Activated CD4-positive, alpha-beta memory T cell treated with anti-CD3 and anti-CD28 coated beads for 36 hours (primary cell): ENCODE measurements at regions not wholly inside any gene's neighbourhood (a gene's known extent, or its start where the extent isn't known, plus 50 kb on each side); places are given as distances from the start of the nearest gene placed in this dataset.
"Not testable (repeated sequence)": the region's sequence is repeated elsewhere in the genome, so short reads cannot be mapped to it uniquely, and the experiment has no call there.

ENCODE experiments used
- CTCF ChIA-PET: fragments of 350-600 bp; sonication (Branson Sonifier 250); formaldehyde crosslinking; loops from one replicate; lab custom pipeline; 2021; ENCODE audit warnings: antibody characterized with exemption, inconsistent platforms; lab: Charles Lee
- POLR2A ChIA-PET: fragments of 350-600 bp; sonication (Branson Sonifier 250); formaldehyde crosslinking; loops from one replicate; lab custom pipeline; 2021; ENCODE audit warnings: antibody characterized with exemption; lab: Charles Lee
- DNase-seq: peaks from one replicate; pipeline ENCODE4 v3.0.0-alpha.2; 2020
- H3K27ac Mint-ChIP-seq: one replicate; pipeline ENCODE4 v1.8.0; 2021; ENCODE audit warnings: mixed read lengths
- H3K27me3 Mint-ChIP-seq: one replicate; pipeline ENCODE4 v1.8.0; 2021; ENCODE audit warnings: mixed read lengths
- H3K36me3 Mint-ChIP-seq: one replicate; pipeline ENCODE4 v1.8.0; 2021; ENCODE audit warnings: mixed read lengths
- H3K4me1 Mint-ChIP-seq: one replicate; pipeline ENCODE4 v1.8.0; 2021; ENCODE audit warnings: low read depth, mixed read lengths
- H3K4me3 Mint-ChIP-seq: one replicate; pipeline ENCODE4 v1.8.0; 2021; ENCODE audit warnings: mild to moderate bottlenecking, mixed read lengths
- H3K9me3 Mint-ChIP-seq: one replicate; pipeline ENCODE4 v1.8.0; 2021; ENCODE audit warnings: mixed read lengths
- intact Hi-C: fragments of 100-400 bp; cut with micrococcal nuclease; formaldehyde crosslinking; loops from one replicate; pipeline ENCODE4 v1.15.1; 2023

GRCh38 chrX:13198056-13198761 lies 121.6 kb downstream of the ATXN3L start:
- H3K36me3 Mint-ChIP-seq: no peaks in the 10 kb centered on the region
- H3K27me3 Mint-ChIP-seq: no peaks in the 10 kb centered on the region
- H3K27ac Mint-ChIP-seq: no peak overlapping the region
- H3K4me1 Mint-ChIP-seq: peaks cover 3% of the 10 kb centered on the region
- no peak overlapping the region for H3K4me3 Mint-ChIP-seq
- DNase-seq: no peak
- H3K9me3 Mint-ChIP-seq: no peaks in the 10 kb centered on the region
- ChIA-PET POLR2A (no interaction called here), CTCF (no interaction called here)
- intact Hi-C loops: no loop called here

GRCh38 chrX:13196782-13197181 lies 123.1 kb downstream of the ATXN3L start:
- CTCF ChIA-PET: interaction anchor here (0.6 kb wide), 1 partner anchor 28 kb away, joined by 3 read pairs; no protein-coding TSS in a partner anchor
- peaks cover 3% of the 10 kb centered on the region for H3K4me1 Mint-ChIP-seq
- no peaks in the 10 kb centered on the region for H3K27me3 Mint-ChIP-seq
- no peaks in the 10 kb centered on the region for H3K36me3 Mint-ChIP-seq
- intact Hi-C loops: no loop called here
- no peaks in the 10 kb centered on the region for H3K9me3 Mint-ChIP-seq
- no peak overlapping the region for H3K4me3 Mint-ChIP-seq
- POLR2A ChIA-PET: no interaction called here
- no peak for DNase-seq
- no peak overlapping the region for H3K27ac Mint-ChIP-seq

GRCh38 chrX:13195340-13195739 lies 124.5 kb downstream of the ATXN3L start:
- H3K9me3 Mint-ChIP-seq: no peaks in the 10 kb centered on the region
- peaks cover 3% of the 10 kb centered on the region for H3K4me1 Mint-ChIP-seq
- no peak for DNase-seq
- CTCF ChIA-PET: no interaction called here
- POLR2A ChIA-PET: no interaction called here
- H3K27ac Mint-ChIP-seq: no peak overlapping the region
- no peaks in the 10 kb centered on the region for H3K27me3 Mint-ChIP-seq
- H3K4me3 Mint-ChIP-seq: no peak overlapping the region
- no peaks in the 10 kb centered on the region for H3K36me3 Mint-ChIP-seq
- intact Hi-C loops: no loop called here

- intact Hi-C loops: no loop called here
- ChIA-PET POLR2A (no interaction called here), CTCF (no interaction called here)
- Mint-ChIP-seq H3K4me3 (no peak overlapping the region), H3K27me3 (no peaks in the 10 kb centered on the region), H3K36me3 (no peaks in the 10 kb centered on the region), H3K9me3 (no peaks in the 10 kb centered on the region), H3K4me1 (peaks cover 3% of the 10 kb centered on the region), H3K27ac (no peak overlapping the region)
- no peak for DNase-seq
Observed at GRCh38 chrX:13194291-13195103, 125.4 kb downstream of the ATXN3L start.

- no peaks in the 10 kb centered on the region for H3K36me3 Mint-ChIP-seq
- H3K4me3 Mint-ChIP-seq: no peak overlapping the region
- ChIA-PET CTCF (no interaction called here), POLR2A (no interaction called here)
- intact Hi-C loops: no loop called here
- no peaks in the 10 kb centered on the region for H3K27me3 Mint-ChIP-seq
- no peaks in the 10 kb centered on the region for H3K9me3 Mint-ChIP-seq
- peaks cover 3% of the 10 kb centered on the region for H3K4me1 Mint-ChIP-seq
- no peak for DNase-seq
- no peak overlapping the region for H3K27ac Mint-ChIP-seq
Observed at GRCh38 chrX:13190051-13190450, 129.8 kb downstream of the ATXN3L start.

- Mint-ChIP-seq H3K36me3 (no peaks in the 10 kb centered on the region), H3K9me3 (no peaks in the 10 kb centered on the region), H3K4me3 (no peak overlapping the region), H3K27ac (no peak overlapping the region), H3K4me1 (no peaks in the 10 kb centered on the region), H3K27me3 (no peaks in the 10 kb centered on the region)
- no peak for DNase-seq
- CTCF ChIA-PET: no interaction called here
- POLR2A ChIA-PET: no interaction called here
- intact Hi-C loops: no loop called here
Observed at GRCh38 chrX:13189380-13189779, 130.5 kb downstream of the ATXN3L start.

- H3K36me3 Mint-ChIP-seq: no peaks in the 10 kb centered on the region
- CTCF ChIA-PET: no interaction called here
Observed at GRCh38 chrX:13188731-13189309, 131.0 kb downstream of the ATXN3L start.

GRCh38 chrX:13186643-13187042 lies 133.2 kb downstream of the ATXN3L start:
- intact Hi-C loops, H3K9me3 Mint-ChIP-seq, H3K4me3 Mint-ChIP-seq, CTCF ChIA-PET, H3K27me3 Mint-ChIP-seq, H3K27ac Mint-ChIP-seq, H3K36me3 Mint-ChIP-seq, H3K4me1 Mint-ChIP-seq, DNase-seq, POLR2A ChIA-PET: not testable (repeated sequence)

More at GRCh38 chrX:13188731-13189309, 131.0 kb downstream of the ATXN3L start:
- H3K4me1 Mint-ChIP-seq: no peaks in the 10 kb centered on the region
- no peaks in the 10 kb centered on the region for H3K27me3 Mint-ChIP-seq
- no peak overlapping the region for H3K4me3 Mint-ChIP-seq
- H3K9me3 Mint-ChIP-seq: no peaks in the 10 kb centered on the region
- POLR2A ChIA-PET: no interaction called here
- H3K27ac Mint-ChIP-seq: no peak overlapping the region
- DNase-seq: no peak
- intact Hi-C loops: no loop called here

GRCh38 chrX:13180807-13181206 lies 136.4 kb upstream of the FAM9C start:
- Mint-ChIP-seq H3K27me3 (no peaks in the 10 kb centered on the region), H3K36me3 (no peaks in the 10 kb centered on the region), H3K27ac (no peak overlapping the region), H3K9me3 (no peaks in the 10 kb centered on the region), H3K4me3 (no peak overlapping the region), H3K4me1 (peaks cover 4% of the 10 kb centered on the region)
- POLR2A ChIA-PET: no interaction called here
- CTCF ChIA-PET: no interaction called here
- intact Hi-C loops: no loop called here
- no peak for DNase-seq

- Mint-ChIP-seq H3K9me3 (no peaks in the 10 kb centered on the region), H3K36me3 (no peaks in the 10 kb centered on the region), H3K4me1 (peaks cover 4% of the 10 kb centered on the region), H3K27me3 (no peaks in the 10 kb centered on the region), H3K4me3 (no peak overlapping the region), H3K27ac (no peak overlapping the region)
- ChIA-PET CTCF (no interaction called here), POLR2A (no interaction called here)
- intact Hi-C loops: no loop called here
- DNase-seq: no peak
Observed at GRCh38 chrX:13179586-13179985, 135.2 kb upstream of the FAM9C start.

- Mint-ChIP-seq H3K4me1 (peaks cover 4% of the 10 kb centered on the region), H3K36me3 (no peaks in the 10 kb centered on the region), H3K27ac (no peak overlapping the region), H3K27me3 (no peaks in the 10 kb centered on the region), H3K9me3 (no peaks in the 10 kb centered on the region), H3K4me3 (no peak overlapping the region)
- CTCF ChIA-PET: interaction anchor here (0.6 kb wide), 1 partner anchor 396 kb away, joined by 4 read pairs; no protein-coding TSS in a partner anchor
- peak; percentile 9 for DNase-seq
- intact Hi-C loops: no loop called here
- POLR2A ChIA-PET: no interaction called here
Observed at GRCh38 chrX:13179100-13179499, 134.7 kb upstream of the FAM9C start.

- ChIA-PET CTCF (interaction anchor here (0.6 kb wide), 1 partner anchor 397 kb away, joined by 4 read pairs; no protein-coding TSS in a partner anchor), POLR2A (no interaction called here)
- intact Hi-C loops: no loop called here
- Mint-ChIP-seq H3K9me3 (no peaks in the 10 kb centered on the region), H3K4me1 (peaks cover 4% of the 10 kb centered on the region), H3K4me3 (no peak overlapping the region), H3K27me3 (no peaks in the 10 kb centered on the region), H3K36me3 (no peaks in the 10 kb centered on the region), H3K27ac (no peak overlapping the region)
- no peak for DNase-seq
Observed at GRCh38 chrX:13177921-13178566, 133.6 kb upstream of the FAM9C start.
